Activated CD4-positive, alpha-beta memory T cell treated with anti-CD3 and anti-CD28 coated beads for 36 hours (primary cell): ENCODE measurements at regions not wholly inside any gene's neighbourhood (a gene's known extent, or its start where the extent isn't known, plus 50 kb on each side); places are given as distances from the start of the nearest gene placed in this dataset.
"Not testable (repeated sequence)": the region's sequence is repeated elsewhere in the genome, so short reads cannot be mapped to it uniquely, and the experiment has no call there.

Experiments used
- CTCF ChIA-PET: fragments of 350-600 bp; sonication (Branson Sonifier 250); formaldehyde crosslinking; loops from one replicate; lab custom pipeline; 2021; ENCODE audit warnings: antibody characterized with exemption, inconsistent platforms; lab: Charles Lee
- POLR2A ChIA-PET: fragments of 350-600 bp; sonication (Branson Sonifier 250); formaldehyde crosslinking; loops from one replicate; lab custom pipeline; 2021; ENCODE audit warnings: antibody characterized with exemption; lab: Charles Lee
- DNase-seq: peaks from one replicate; pipeline ENCODE4 v3.0.0-alpha.2; 2020
- H3K27ac Mint-ChIP-seq: one replicate; pipeline ENCODE4 v1.8.0; 2021; ENCODE audit warnings: mixed read lengths
- H3K27me3 Mint-ChIP-seq: one replicate; pipeline ENCODE4 v1.8.0; 2021; ENCODE audit warnings: mixed read lengths
- H3K36me3 Mint-ChIP-seq: one replicate; pipeline ENCODE4 v1.8.0; 2021; ENCODE audit warnings: mixed read lengths
- H3K4me1 Mint-ChIP-seq: one replicate; pipeline ENCODE4 v1.8.0; 2021; ENCODE audit warnings: low read depth, mixed read lengths
- H3K4me3 Mint-ChIP-seq: one replicate; pipeline ENCODE4 v1.8.0; 2021; ENCODE audit warnings: mild to moderate bottlenecking, mixed read lengths
- H3K9me3 Mint-ChIP-seq: one replicate; pipeline ENCODE4 v1.8.0; 2021; ENCODE audit warnings: mixed read lengths
- intact Hi-C: fragments of 100-400 bp; cut with micrococcal nuclease; formaldehyde crosslinking; loops from one replicate; pipeline ENCODE4 v1.15.1; 2023

DNA sequence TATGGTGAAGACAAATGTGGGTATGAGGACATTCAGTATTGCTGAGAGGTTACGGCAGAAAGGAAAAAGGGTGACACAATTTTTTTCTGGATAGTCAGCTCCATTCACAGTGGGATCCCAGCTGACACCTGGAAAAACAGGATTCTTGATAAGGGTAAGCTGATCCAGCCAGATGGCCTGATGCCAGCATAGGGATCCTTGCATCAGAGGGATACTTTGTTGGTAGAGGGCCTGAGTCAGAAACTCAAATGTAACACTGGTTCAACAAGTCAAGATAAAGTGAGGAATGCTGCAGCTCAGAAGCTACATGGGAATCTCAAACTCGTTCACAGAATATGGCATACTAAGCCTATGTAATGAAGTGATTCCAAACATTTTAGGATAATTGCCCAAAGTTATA is 726.7 kb downstream of the C4orf33 start:
- ChIA-PET POLR2A (no interaction called here), CTCF (no interaction called here)
- Mint-ChIP-seq H3K4me1 (no peaks in the 10 kb centered on the region), H3K9me3 (no peaks in the 10 kb centered on the region), H3K36me3 (no peaks in the 10 kb centered on the region), H3K4me3 (no peak overlapping the region), H3K27me3 (no peaks in the 10 kb centered on the region), H3K27ac (no peak overlapping the region)
- intact Hi-C loops, result no loop called here
- DNase-seq, result no peak

DNA sequence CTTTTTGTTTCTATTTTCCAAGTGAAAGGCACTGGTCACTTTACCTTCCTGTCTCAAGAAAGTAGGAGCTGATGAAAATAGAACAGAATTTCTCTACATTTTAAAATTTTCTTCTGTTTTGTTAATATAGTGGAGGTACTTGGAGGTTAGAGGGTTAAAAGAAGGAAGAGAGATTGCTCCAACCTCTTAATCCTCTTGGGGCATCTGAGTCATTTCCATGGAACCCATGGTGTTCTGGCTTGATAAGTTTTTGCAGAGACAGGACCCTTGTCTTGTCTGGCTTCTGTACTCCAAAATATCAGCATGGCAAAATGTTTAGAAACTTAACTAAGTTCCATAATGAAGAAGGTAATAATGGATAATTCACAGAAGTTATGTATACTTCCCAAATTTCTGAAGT is 727.2 kb downstream of the C4orf33 start:
- H3K27ac Mint-ChIP-seq, result no peak overlapping the region
- no peak overlapping the region for H3K4me3 Mint-ChIP-seq
- H3K27me3 Mint-ChIP-seq, result no peaks in the 10 kb centered on the region
- H3K9me3 Mint-ChIP-seq, result peaks cover 3% of the 10 kb centered on the region
- H3K36me3 Mint-ChIP-seq, result no peaks in the 10 kb centered on the region
- ChIA-PET CTCF (no interaction called here), POLR2A (no interaction called here)
- no peak for DNase-seq
- H3K4me1 Mint-ChIP-seq, result no peaks in the 10 kb centered on the region
- intact Hi-C loops, result no loop called here

DNA sequence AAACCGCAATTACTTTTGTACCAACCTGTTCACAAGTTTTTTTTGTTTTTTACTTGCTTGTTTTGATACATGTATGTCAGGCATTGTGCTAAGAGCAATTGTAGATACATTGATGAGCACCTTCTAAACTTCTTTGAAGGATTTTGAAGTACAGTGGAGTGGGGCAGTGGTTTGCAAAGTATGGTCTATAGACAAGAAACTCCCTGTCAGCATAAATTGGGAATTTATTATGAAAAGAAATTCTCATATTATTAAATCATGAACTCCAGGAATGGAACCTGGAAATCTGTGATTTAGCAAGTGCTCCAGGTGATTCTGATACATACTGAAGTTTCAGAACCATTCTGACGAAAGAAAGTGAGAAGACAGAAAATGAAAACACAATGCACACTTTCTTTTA is 733.4 kb downstream of the C4orf33 start:
- H3K4me1 Mint-ChIP-seq, result no peaks in the 10 kb centered on the region
- H3K4me3 Mint-ChIP-seq, result no peak overlapping the region
- H3K27me3 Mint-ChIP-seq, result no peaks in the 10 kb centered on the region
- CTCF ChIA-PET, result no interaction called here
- H3K27ac Mint-ChIP-seq, result no peak overlapping the region
- no peaks in the 10 kb centered on the region for H3K36me3 Mint-ChIP-seq
- POLR2A ChIA-PET, result no interaction called here
- no peak for DNase-seq
- H3K9me3 Mint-ChIP-seq, result peaks cover 6% of the 10 kb centered on the region
- intact Hi-C loops, result no loop called here

DNA sequence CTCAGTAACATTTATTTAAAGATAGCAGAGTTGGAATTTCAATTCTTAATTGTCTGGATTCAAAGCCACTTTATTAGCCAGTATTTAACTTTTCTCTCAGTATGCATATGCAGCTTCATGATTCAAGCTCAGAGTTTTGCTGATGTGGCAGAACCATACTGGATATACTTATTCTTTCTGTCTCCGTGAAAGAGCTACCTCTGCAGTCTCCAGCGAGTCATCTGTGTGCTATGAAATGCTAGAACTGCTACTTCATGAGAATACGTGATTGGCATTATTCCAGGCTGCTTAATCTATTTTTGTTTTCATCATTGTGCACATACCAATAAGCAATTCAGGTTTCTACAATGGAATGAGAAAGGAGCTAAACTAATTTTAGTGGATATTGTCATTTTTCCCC is 743.7 kb downstream of the C4orf33 start:
- intact Hi-C loops, result no loop called here
- no peak overlapping the region for H3K4me3 Mint-ChIP-seq
- ChIA-PET POLR2A (no interaction called here), CTCF (no interaction called here)
- H3K4me1 Mint-ChIP-seq, result no peaks in the 10 kb centered on the region
- H3K27me3 Mint-ChIP-seq, result no peaks in the 10 kb centered on the region
- DNase-seq, result no peak
- no peak overlapping the region for H3K27ac Mint-ChIP-seq
- H3K9me3 Mint-ChIP-seq, result peaks cover 5% of the 10 kb centered on the region
- no peaks in the 10 kb centered on the region for H3K36me3 Mint-ChIP-seq

DNA sequence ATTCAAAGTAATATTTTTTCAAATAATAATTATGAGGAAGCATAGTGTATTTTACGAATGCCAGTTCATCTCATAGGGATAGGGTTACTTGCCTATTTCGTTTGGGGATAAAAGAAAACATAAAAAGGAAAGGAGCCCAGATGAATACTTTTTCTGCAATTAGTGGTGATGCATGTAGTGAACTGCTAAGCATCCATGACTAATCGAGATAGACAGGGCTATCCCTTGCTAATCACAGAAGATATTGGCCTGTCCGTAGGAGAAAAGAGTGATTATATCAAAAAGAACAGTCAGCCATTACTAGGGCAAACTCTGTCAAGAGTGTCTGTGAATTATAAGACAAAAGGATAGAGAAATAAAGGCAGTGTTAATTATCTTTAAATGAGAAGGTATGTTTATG is 746.1 kb downstream of the C4orf33 start:
- Mint-ChIP-seq H3K27ac (no peak overlapping the region), H3K4me3 (no peak overlapping the region)

DNA sequence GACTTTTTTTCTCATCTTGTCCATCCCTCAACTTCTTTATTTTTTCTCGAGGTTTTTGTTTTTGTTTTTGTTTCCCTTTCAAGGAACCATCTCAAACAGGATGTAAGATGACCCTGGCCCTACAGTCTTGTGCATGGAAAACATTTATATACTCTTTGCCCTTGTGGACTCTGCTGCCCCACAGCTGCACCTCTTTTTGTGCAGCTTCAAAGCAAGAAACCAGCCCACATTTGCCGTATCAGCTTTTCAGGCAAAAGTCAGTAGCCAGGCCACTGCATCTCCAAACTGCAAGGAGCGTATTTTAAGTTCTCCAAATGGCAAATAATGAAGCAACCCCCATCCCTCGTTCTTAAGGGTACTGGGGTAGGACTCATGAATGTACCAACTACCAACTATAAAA is 756.5 kb downstream of the C4orf33 start:
- H3K36me3 Mint-ChIP-seq, result no peaks in the 10 kb centered on the region
- no peak overlapping the region for H3K27ac Mint-ChIP-seq
- H3K4me3 Mint-ChIP-seq, result no peak overlapping the region
- H3K4me1 Mint-ChIP-seq, result no peaks in the 10 kb centered on the region
- intact Hi-C loops, result no loop called here
- H3K27me3 Mint-ChIP-seq, result no peaks in the 10 kb centered on the region
- ChIA-PET POLR2A (no interaction called here), CTCF (no interaction called here)
- peaks cover 2% of the 10 kb centered on the region for H3K9me3 Mint-ChIP-seq
- DNase-seq, result no peak

More for the DNA sequence above, 746.1 kb downstream of the C4orf33 start:
- intact Hi-C loops, result no loop called here
- no peak for DNase-seq
- POLR2A ChIA-PET, result no interaction called here
- no peaks in the 10 kb centered on the region for H3K36me3 Mint-ChIP-seq
- no peaks in the 10 kb centered on the region for H3K27me3 Mint-ChIP-seq
- H3K9me3 Mint-ChIP-seq, result peaks cover 5% of the 10 kb centered on the region
- no peaks in the 10 kb centered on the region for H3K4me1 Mint-ChIP-seq
- CTCF ChIA-PET, result no interaction called here

DNA sequence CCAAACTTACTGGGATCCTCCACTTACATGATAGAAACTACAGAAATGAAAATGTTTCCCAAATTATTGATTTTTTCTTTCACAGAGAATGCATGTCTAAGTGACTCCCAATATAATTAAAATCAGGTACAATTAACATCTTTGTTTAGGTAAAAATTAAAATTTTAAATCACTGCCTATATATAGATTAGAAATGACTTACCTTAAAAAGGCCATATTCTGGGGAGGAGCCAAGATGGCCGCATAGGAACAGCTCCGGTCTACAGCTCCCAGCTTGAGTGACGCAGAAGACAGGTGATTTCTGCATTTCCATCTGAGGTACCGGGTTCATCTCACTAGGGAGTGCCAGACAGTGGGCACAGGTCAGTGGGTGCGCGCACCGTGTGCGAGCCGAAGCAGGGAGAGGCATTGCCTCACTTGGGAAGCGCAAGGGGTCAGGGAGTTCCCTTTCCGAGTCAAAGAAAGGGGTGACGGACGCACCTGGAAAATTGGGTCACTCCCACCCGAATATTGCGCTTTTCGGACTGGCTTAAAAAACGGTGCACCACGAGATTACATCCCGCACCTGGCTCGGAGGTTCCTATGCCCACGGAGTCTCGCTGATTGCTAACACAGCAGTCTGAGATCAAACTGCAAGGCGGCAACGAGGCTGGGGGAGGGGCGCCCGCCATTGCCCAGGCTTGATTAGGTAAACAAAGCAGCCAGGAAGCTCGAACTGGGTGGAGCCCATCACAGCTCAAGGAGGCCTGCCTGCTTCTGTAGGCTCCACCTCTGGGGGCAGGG is 757.9 kb downstream of the C4orf33 start:
- H3K4me1 Mint-ChIP-seq, H3K36me3 Mint-ChIP-seq, intact Hi-C loops, DNase-seq, POLR2A ChIA-PET, H3K4me3 Mint-ChIP-seq, H3K9me3 Mint-ChIP-seq, H3K27me3 Mint-ChIP-seq, CTCF ChIA-PET, H3K27ac Mint-ChIP-seq: not testable (repeated sequence)

DNA sequence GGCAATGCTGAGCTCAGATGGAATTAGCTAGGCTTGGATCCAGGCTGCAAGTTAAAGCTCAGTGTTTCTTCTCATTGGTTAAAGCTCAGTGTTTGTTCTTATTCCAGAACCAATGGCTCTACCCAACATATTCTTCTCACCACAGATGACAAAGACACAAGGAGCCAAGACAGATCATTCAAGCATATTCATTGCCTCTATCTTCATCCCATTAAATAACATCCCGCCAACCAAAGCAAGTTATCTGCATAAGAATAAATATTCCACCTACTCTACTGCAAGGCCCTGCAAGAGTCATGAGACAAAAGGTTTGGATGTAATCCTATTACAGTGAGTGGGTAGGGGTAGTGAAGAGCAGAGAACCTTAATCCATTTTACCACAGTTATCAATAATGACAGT is 766.5 kb downstream of the C4orf33 start:
- no peak for DNase-seq
- Mint-ChIP-seq H3K36me3 (no peaks in the 10 kb centered on the region), H3K9me3 (no peaks in the 10 kb centered on the region), H3K4me1 (no peaks in the 10 kb centered on the region), H3K27ac (no peak overlapping the region), H3K4me3 (no peak overlapping the region), H3K27me3 (no peaks in the 10 kb centered on the region)
- intact Hi-C loops, result no loop called here
- ChIA-PET CTCF (no interaction called here), POLR2A (no interaction called here)

DNA sequence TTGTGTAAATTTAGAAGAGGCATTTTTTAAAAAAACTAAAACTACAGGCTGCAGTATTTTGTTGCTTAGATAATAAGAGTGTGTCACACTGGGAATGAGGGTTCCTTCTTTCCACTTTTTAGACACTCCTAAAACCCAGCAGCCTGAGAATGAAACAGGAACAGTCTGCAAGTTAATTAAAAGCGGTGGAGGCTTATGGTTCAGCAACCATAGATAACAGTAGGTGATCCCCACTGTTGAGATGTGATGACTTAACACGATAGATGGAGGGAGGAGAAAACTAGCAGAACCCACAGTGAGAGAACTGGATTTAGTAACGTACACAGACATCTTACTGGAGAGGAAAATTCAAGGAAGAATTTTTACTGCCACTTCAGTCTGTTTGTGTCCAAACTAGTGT is 767.3 kb downstream of the C4orf33 start:
- Mint-ChIP-seq H3K4me3 (no peak overlapping the region), H3K36me3 (no peaks in the 10 kb centered on the region), H3K4me1 (no peaks in the 10 kb centered on the region), H3K27me3 (no peaks in the 10 kb centered on the region), H3K27ac (no peak overlapping the region), H3K9me3 (no peaks in the 10 kb centered on the region)
- POLR2A ChIA-PET, result no interaction called here
- DNase-seq, result no peak
- intact Hi-C loops, result no loop called here
- CTCF ChIA-PET, result no interaction called here

DNA sequence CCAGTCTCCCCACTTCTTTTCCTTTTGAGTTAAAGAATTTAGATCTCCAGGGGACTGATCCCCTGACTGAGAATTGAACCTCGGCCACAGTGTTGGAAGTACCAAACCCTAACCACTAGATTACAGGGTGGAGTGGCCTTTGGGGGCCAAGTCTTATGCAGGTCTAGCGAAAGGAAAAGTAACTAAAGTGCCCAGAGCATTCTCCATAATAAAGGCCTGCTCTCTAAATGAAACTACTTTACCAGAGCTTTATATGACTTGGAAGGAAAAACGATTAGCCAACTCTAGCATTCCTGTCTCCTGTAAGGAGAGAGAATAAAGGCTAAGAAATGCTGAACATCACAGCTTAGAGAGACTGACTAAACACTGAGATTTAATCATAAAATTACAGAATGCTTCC is 788.0 kb downstream of the C4orf33 start:
- H3K36me3 Mint-ChIP-seq, result no peaks in the 10 kb centered on the region
- ChIA-PET POLR2A (no interaction called here), CTCF (no interaction called here)
- no peaks in the 10 kb centered on the region for H3K27me3 Mint-ChIP-seq
- intact Hi-C loops, result no loop called here
- no peak for DNase-seq
- H3K4me1 Mint-ChIP-seq, result no peaks in the 10 kb centered on the region
- peaks cover 6% of the 10 kb centered on the region for H3K9me3 Mint-ChIP-seq
- no peak overlapping the region for H3K4me3 Mint-ChIP-seq
- H3K27ac Mint-ChIP-seq, result no peak overlapping the region

DNA sequence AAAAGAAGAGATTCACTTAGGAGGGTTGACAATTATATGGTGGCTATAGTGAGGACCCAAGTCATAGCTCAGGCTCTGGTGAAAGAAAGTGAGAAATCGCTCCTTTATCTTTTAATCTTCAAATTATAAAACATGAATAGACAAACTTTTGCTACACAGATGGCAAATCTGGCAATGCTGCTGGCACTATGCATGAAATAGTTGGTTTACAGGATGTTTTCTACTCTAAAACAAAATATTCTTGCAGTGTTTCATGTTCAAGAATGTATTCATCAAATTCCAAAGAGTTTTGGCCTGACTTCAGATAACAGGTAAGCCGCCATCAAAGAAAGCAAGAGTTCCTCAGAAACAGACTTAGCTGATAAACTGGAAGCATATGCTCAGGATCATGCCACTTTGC is 801.2 kb downstream of the C4orf33 start:
- ChIA-PET POLR2A (no interaction called here), CTCF (no interaction called here)
- H3K4me3 Mint-ChIP-seq, result no peak overlapping the region
- intact Hi-C loops, result no loop called here
- peaks cover 11% of the 10 kb centered on the region for H3K9me3 Mint-ChIP-seq
- no peak for DNase-seq
- H3K4me1 Mint-ChIP-seq, result no peaks in the 10 kb centered on the region
- H3K36me3 Mint-ChIP-seq, result no peaks in the 10 kb centered on the region
- no peak overlapping the region for H3K27ac Mint-ChIP-seq
- no peaks in the 10 kb centered on the region for H3K27me3 Mint-ChIP-seq

DNA sequence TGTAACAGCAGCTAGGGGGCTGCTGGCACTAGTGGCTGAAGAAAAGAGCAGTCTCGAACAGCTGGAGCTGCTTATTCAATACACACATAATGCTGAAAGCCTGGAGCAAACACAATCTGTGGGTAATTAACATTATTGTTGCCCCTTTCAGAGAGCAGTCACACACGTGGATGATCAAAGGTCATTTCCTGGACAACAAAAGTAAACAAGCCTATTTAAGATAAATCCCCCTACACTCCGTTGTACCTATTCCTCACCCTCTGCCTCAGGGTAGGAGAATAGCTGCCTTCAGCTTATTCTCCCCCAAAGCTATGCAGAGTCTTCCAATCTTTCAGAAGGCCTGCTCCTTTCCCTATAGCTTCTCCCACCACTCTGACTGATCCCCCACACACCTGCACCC is 803.9 kb downstream of the C4orf33 start:
- no peaks in the 10 kb centered on the region for H3K4me1 Mint-ChIP-seq
- intact Hi-C loops, result no loop called here
- POLR2A ChIA-PET, result no interaction called here
- H3K9me3 Mint-ChIP-seq, result peaks cover 11% of the 10 kb centered on the region
- H3K27ac Mint-ChIP-seq, result no peak overlapping the region
- H3K36me3 Mint-ChIP-seq, result no peaks in the 10 kb centered on the region
- DNase-seq, result no peak
- no peak overlapping the region for H3K4me3 Mint-ChIP-seq
- CTCF ChIA-PET, result no interaction called here
- no peaks in the 10 kb centered on the region for H3K27me3 Mint-ChIP-seq

DNA sequence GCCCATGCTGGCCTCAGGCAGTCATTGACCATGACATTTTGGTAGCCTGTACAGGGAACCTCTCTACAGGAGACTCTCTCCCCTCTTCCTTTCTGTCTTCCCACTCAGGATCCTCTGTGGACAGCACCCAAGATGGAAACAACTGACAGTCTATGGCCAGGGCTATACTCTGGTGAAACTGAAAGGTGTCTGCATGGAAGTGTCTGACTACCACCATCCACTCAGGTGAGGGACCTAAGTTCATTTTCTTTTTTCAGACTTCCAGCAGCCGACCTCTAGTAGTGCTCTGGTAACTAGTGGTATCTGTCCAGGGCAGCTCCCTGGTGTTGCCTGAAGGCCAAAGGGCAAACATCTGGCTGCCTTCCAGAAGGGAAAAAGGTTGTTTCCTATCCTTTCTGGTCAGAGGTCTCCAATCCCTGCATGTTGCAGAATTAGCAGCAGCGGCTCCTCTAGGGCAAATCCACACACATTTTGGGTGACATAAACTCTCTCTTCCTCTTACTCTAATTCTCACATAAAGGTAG is 804.5 kb downstream of the C4orf33 start:
- DNase-seq, result no peak
- no peak overlapping the region for H3K27ac Mint-ChIP-seq
- intact Hi-C loops, result no loop called here
- no peaks in the 10 kb centered on the region for H3K36me3 Mint-ChIP-seq
- ChIA-PET POLR2A (no interaction called here), CTCF (no interaction called here)
- H3K4me3 Mint-ChIP-seq, result no peak overlapping the region
- H3K9me3 Mint-ChIP-seq, result peaks cover 11% of the 10 kb centered on the region
- H3K27me3 Mint-ChIP-seq, result no peaks in the 10 kb centered on the region
- no peaks in the 10 kb centered on the region for H3K4me1 Mint-ChIP-seq
